ENCODE measurements at regions not wholly inside any gene's neighbourhood (a gene's known extent, or its start where the extent isn't known, plus 50 kb on each side); places are given as distances from the start of the nearest gene placed in this dataset.

DNA sequence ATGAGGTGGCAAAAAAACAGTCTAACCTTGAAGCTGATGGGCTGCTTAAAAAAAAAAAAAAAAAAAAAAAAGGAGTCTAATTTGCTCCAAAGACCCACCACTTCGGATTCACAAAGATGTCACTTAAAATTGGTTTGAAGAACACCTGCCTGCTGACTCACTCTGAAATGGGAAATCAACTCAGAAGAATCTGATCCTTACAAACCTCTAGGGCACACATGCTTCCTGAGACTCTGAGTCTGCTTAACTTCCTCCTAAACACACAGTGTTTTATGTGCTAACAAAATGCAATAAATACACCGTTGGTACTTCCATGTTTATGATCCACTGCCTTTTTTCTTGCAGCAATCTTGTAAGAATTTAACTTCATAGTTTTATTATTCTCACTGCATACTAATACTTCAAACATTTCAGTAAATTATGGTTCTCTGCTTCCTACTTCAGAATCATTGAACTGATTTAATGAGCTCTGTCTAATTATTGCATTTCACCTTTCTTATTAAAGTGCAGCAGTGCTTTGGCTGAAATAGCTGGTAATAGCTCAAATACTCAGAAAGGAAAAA is 73.0 kb upstream of the FRMD4B start:
- no peak for TF ChIP-seq GATA2 (IDR thresholded peaks at IDR 0.05; ENCODE audit: low read depth, low read length)
- no peak for TF ChIP-seq GATA3 (IDR thresholded peaks at IDR 0.05; ENCODE audit: low read depth, low read length)

All from SH-SY5Y (cell line).